GM12878 (cell line): ENCODE measurements at regions not wholly inside any gene's neighbourhood (a gene's known extent, or its start where the extent isn't known, plus 50 kb on each side); places are given as distances from the start of the nearest gene placed in this dataset.

Experiments used
- EZH2 ChIP-seq: IDR thresholded peaks from 2 replicates; pipeline ENCODE4 v1.6.1; 2012; ENCODE audit warnings: low read depth, mild to moderate bottlenecking, control low read depth, inconsistent platforms, low read length, borderline replicate concordance; ENCODE audit not compliant: control insufficient read depth
- NFIC ChIP-seq: IDR thresholded peaks from 2 replicates; pipeline ENCODE4 v1.6.1; 2012; ENCODE audit warnings: low read depth, mild to moderate bottlenecking, inconsistent platforms, low read length, moderate library complexity
- NFYA ChIP-seq: IDR thresholded peaks from 2 replicates; pipeline ENCODE4 v1.6.1; 2011; ENCODE audit warnings: low read depth, mild to moderate bottlenecking, low read length, improper control_type of control experiment, borderline replicate concordance
- POLR2A ChIP-seq: IDR thresholded peaks from 2 replicates; pipeline ENCODE4 v1.6.1; 2011; ENCODE audit warnings: low read depth, mild to moderate bottlenecking, low read length
- SMAD1 ChIP-seq: fragments of 450-650 bp; IDR thresholded peaks from 2 replicates; pipeline ENCODE4 v1.6.1; 2018; ENCODE audit warnings: mild to moderate bottlenecking, low read depth; ENCODE audit not compliant: partially characterized antibody
- STAT3 ChIP-seq: IDR thresholded peaks from 2 replicates; pipeline ENCODE4 v1.6.1; 2011; ENCODE audit warnings: low read depth, low read length, improper control_type of control experiment
- TAF1 ChIP-seq: IDR thresholded peaks from 2 replicates; pipeline ENCODE4 v1.6.1; 2011; ENCODE audit warnings: mild to moderate bottlenecking, low read depth, low read length, borderline replicate concordance
- TF ChIP-seq, protein P1 (sequence below), 3 experiments: IDR thresholded peaks in 2 of 3; conservative IDR thresholded peaks in 1 of 3; 2 replicates each; pipeline ENCODE4 v1.5.1; 2011; ENCODE audit warnings: low read depth in 3 of 3, low read length in 3 of 3, mild to moderate bottlenecking in 3 of 3, control low read depth in 2 of 3, moderate library complexity in 2 of 3, inconsistent platforms in 1 of 3, mixed read lengths in 1 of 3; ENCODE audit not compliant: control insufficient read depth in 2 of 3, insufficient read depth in 1 of 3; ENCODE audit errors: extremely low read depth in 1 of 3
- TF ChIP-seq, protein P2 (sequence below): IDR thresholded peaks from 2 replicates; pipeline ENCODE4 v1.6.1; 2011; ENCODE audit warnings: low read depth, mild to moderate bottlenecking, low read length, moderate library complexity, borderline replicate concordance; ENCODE audit errors: extremely low read depth

DNA sequence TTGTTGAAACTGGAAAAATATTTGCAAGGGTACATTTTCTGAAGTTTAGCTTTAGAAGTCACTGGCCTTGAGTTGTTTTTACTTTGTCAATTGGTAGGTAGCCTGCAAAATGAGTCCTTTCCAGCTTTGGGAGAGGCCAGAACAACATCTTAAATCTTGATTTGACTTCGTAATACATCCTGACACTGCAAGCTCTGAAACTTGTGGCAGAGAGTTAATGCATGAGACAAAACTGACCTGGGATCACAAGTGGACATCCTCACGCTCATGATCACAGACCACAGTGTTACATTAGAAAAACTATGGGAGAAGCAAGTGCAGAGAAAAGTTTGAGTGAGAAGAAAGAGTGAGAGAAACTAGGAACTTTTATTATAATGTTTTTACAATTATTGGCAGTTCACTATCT lies 550.9 kb downstream of the USP25 start:
- TF ChIP-seq STAT3 (no peak), EZH2 (no peak), SMAD1 (no peak), POLR2A (no peak), NFIC (no peak), NFYA (no peak), TAF1 (no peak)
- TF ChIP-seq, protein P1, sequence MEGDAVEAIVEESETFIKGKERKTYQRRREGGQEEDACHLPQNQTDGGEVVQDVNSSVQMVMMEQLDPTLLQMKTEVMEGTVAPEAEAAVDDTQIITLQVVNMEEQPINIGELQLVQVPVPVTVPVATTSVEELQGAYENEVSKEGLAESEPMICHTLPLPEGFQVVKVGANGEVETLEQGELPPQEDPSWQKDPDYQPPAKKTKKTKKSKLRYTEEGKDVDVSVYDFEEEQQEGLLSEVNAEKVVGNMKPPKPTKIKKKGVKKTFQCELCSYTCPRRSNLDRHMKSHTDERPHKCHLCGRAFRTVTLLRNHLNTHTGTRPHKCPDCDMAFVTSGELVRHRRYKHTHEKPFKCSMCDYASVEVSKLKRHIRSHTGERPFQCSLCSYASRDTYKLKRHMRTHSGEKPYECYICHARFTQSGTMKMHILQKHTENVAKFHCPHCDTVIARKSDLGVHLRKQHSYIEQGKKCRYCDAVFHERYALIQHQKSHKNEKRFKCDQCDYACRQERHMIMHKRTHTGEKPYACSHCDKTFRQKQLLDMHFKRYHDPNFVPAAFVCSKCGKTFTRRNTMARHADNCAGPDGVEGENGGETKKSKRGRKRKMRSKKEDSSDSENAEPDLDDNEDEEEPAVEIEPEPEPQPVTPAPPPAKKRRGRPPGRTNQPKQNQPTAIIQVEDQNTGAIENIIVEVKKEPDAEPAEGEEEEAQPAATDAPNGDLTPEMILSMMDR (IDR thresholded peaks at IDR 0.05 in 2 of 3, conservative IDR thresholded peaks at IDR 0.05 in 1 of 3; ENCODE audit: control insufficient read depth in 2 of 3, extremely low read depth in 1 of 3, insufficient read depth in 1 of 3, low read depth in 3 of 3, low read length in 3 of 3), result no peak
- TF ChIP-seq, protein P2, sequence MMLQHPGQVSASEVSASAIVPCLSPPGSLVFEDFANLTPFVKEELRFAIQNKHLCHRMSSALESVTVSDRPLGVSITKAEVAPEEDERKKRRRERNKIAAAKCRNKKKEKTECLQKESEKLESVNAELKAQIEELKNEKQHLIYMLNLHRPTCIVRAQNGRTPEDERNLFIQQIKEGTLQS, result no peak
